ENCODE measurements at regions not wholly inside any gene's neighbourhood (a gene's known extent, or its start where the extent isn't known, plus 50 kb on each side); places are given as distances from the start of the nearest gene placed in this dataset.

GRCh38 chr20:58010186-58010585 lies 218.3 kb downstream of the ANKRD60 start:
- H3K4me3 ChIP-seq (ENCODE audit: low read depth, low read length) = no peak overlapping the region
- no peak for TF ChIP-seq CTCF (IDR thresholded peaks at IDR 0.05; ENCODE audit: insufficient read depth, low read depth, low read length)
- DNase-seq (ENCODE audit: low read depth) = no peak

GRCh38 chr20:58008866-58009265 lies 219.6 kb downstream of the ANKRD60 start:
- no peak for TF ChIP-seq CTCF (IDR thresholded peaks at IDR 0.05; ENCODE audit: insufficient read depth, low read depth, low read length)
- no peak overlapping the region for H3K4me3 ChIP-seq (ENCODE audit: low read depth, low read length)
- DNase-seq (ENCODE audit: low read depth) = no peak

GRCh38 chr20:58008413-58008812 lies 220.0 kb downstream of the ANKRD60 start:
- no peak for TF ChIP-seq CTCF (IDR thresholded peaks at IDR 0.05; ENCODE audit: insufficient read depth, low read depth, low read length)
- no peak overlapping the region for H3K4me3 ChIP-seq (ENCODE audit: low read depth, low read length)
- DNase-seq (ENCODE audit: low read depth) = no peak

- H3K4me3 ChIP-seq (ENCODE audit: low read depth, low read length) = no peak overlapping the region
- DNase-seq (ENCODE audit: low read depth) = no peak
- TF ChIP-seq CTCF (IDR thresholded peaks at IDR 0.05; ENCODE audit: insufficient read depth, low read depth, low read length) = no peak
These were observed 220.5 kb downstream of the ANKRD60 start for GRCh38 chr20:58007947-58008346.

GRCh38 chr20:58006346-58007316 lies 221.8 kb downstream of the ANKRD60 start:
- no peak for DNase-seq (ENCODE audit: low read depth)
- TF ChIP-seq CTCF (IDR thresholded peaks at IDR 0.05; ENCODE audit: insufficient read depth, low read depth, low read length) = no peak
- H3K4me3 ChIP-seq (ENCODE audit: low read depth, low read length) = no peak overlapping the region

- no peak for TF ChIP-seq CTCF (IDR thresholded peaks at IDR 0.05; ENCODE audit: insufficient read depth, low read depth, low read length)
- DNase-seq (ENCODE audit: low read depth) = no peak
- H3K4me3 ChIP-seq (ENCODE audit: low read depth, low read length) = no peak overlapping the region
These were observed 222.7 kb downstream of the ANKRD60 start for GRCh38 chr20:58005581-58006345.
